ENCODE measurements at regions not wholly inside any gene's neighbourhood (a gene's known extent, or its start where the extent isn't known, plus 50 kb on each side); places are given as distances from the start of the nearest gene placed in this dataset.

GRCh38 chr9:1960342-1961042 lies 54.7 kb upstream of the SMARCA2 start:
- Histone ChIP-seq H3K27ac (no peak overlapping the region), H3K9me3 (no peaks in the 10 kb centered on the region), H3K36me3 (no peaks in the 10 kb centered on the region), H3K27me3 (no peaks in the 10 kb centered on the region), H3K4me3 (no peak overlapping the region), H3K4me1 (peaks cover 0 to 9% of the 10 kb centered on the region in 2 donors)
- TF ChIP-seq CTCF (IDR thresholded peaks at IDR 0.05): no peak
- no peak for DNase-seq (ENCODE audit: low spot score)

- no peak overlapping the region for H3K27ac ChIP-seq
- H3K4me3 ChIP-seq: no peak overlapping the region
- H3K36me3 ChIP-seq: no peaks in the 10 kb centered on the region
Observed at GRCh38 chr9:1962122-1962521, 53.0 kb upstream of the SMARCA2 start.

GRCh38 chr9:1962588-1963106 lies 52.5 kb upstream of the SMARCA2 start:
- Histone ChIP-seq H3K27me3 (no peaks in the 10 kb centered on the region), H3K4me3 (no peak overlapping the region), H3K36me3 (no peaks in the 10 kb centered on the region), H3K27ac (no peak overlapping the region), H3K4me1 (peaks cover 0 to 9% of the 10 kb centered on the region in 2 donors), H3K9me3 (no peaks in the 10 kb centered on the region)
- DNase-seq (ENCODE audit: low spot score): no peak
- TF ChIP-seq CTCF (IDR thresholded peaks at IDR 0.05): no peak

More at GRCh38 chr9:1962122-1962521, 53.0 kb upstream of the SMARCA2 start:
- Histone ChIP-seq H3K9me3 (no peaks in the 10 kb centered on the region), H3K4me1 (peaks cover 0 to 9% of the 10 kb centered on the region in 2 donors), H3K27me3 (no peaks in the 10 kb centered on the region)
- TF ChIP-seq CTCF (IDR thresholded peaks at IDR 0.05): no peak
- no peak for DNase-seq (ENCODE audit: low spot score)

GRCh38 chr9:1964093-1964492 lies 51.1 kb upstream of the SMARCA2 start:
- Histone ChIP-seq H3K4me1 (peaks cover 0 to 9% of the 10 kb centered on the region in 2 donors), H3K36me3 (no peaks in the 10 kb centered on the region), H3K4me3 (no peak overlapping the region), H3K27me3 (no peaks in the 10 kb centered on the region), H3K27ac (no peak overlapping the region), H3K9me3 (no peaks in the 10 kb centered on the region)
- no peak for DNase-seq (ENCODE audit: low spot score)
- TF ChIP-seq CTCF (IDR thresholded peaks at IDR 0.05): no peak

Data from right atrium auricular region (tissue), 2 donors.